SIG-M5 (cell line): ENCODE measurements at regions not wholly inside any gene's neighbourhood (a gene's known extent, or its start where the extent isn't known, plus 50 kb on each side); places are given as distances from the start of the nearest gene placed in this dataset.

Experiments
- DNase-seq: peaks from one replicate; lab custom pipeline; 2025; lab: John Stamatoyannopoulos, UW

- no peak for DNase-seq
Measured at GRCh38 chr1:201772178-201772577, 56.8 kb upstream of the IPO9 start.

GRCh38 chr1:201773764-201774163, 55.2 kb upstream of the IPO9 start:
- DNase-seq, result no peak

GRCh38 chr1:201774224-201774982, 54.6 kb upstream of the IPO9 start:
- DNase-seq, result no peak

- DNase-seq, result no peak
Measured at GRCh38 chr1:201774983-201775344, 54.0 kb upstream of the IPO9 start.

GRCh38 chr1:201775380-201775779, 53.6 kb upstream of the IPO9 start:
- DNase-seq, result no peak

- DNase-seq, result no peak
Measured at GRCh38 chr1:201778279-201779065, 50.5 kb upstream of the IPO9 start.
